IPS-18a (cell line): ENCODE measurements at regions not wholly inside any gene's neighbourhood (a gene's known extent, or its start where the extent isn't known, plus 50 kb on each side); places are given as distances from the start of the nearest gene placed in this dataset.

Source experiments
- H3K27ac ChIP-seq: one replicate; pipeline ENCODE4 v1.5.1; 2013; ENCODE audit warnings: low read length
- H3K27me3 ChIP-seq: one replicate; pipeline ENCODE4 v1.6.1; 2013; ENCODE audit warnings: mild to moderate bottlenecking, low read length; ENCODE audit not compliant: control insufficient read depth, insufficient read depth
- H3K36me3 ChIP-seq: one replicate; pipeline ENCODE4 v1.6.1; 2013; ENCODE audit warnings: low read depth, low read length; ENCODE audit not compliant: control insufficient read depth
- H3K4me1 ChIP-seq: one replicate; pipeline ENCODE4 v1.6.1; 2013; ENCODE audit warnings: low read depth, low read length; ENCODE audit not compliant: control insufficient read depth
- H3K4me3 ChIP-seq: one replicate; pipeline ENCODE4 v1.5.1; 2013; ENCODE audit warnings: low read length
- H3K9ac ChIP-seq: one replicate; pipeline ENCODE4 v1.6.1; 2013; ENCODE audit warnings: mild to moderate bottlenecking, low read length, moderate library complexity
- H3K9me3 ChIP-seq: one replicate; pipeline ENCODE4 v1.6.1; 2013; ENCODE audit warnings: low read depth, low read length; ENCODE audit not compliant: control insufficient read depth

DNA sequence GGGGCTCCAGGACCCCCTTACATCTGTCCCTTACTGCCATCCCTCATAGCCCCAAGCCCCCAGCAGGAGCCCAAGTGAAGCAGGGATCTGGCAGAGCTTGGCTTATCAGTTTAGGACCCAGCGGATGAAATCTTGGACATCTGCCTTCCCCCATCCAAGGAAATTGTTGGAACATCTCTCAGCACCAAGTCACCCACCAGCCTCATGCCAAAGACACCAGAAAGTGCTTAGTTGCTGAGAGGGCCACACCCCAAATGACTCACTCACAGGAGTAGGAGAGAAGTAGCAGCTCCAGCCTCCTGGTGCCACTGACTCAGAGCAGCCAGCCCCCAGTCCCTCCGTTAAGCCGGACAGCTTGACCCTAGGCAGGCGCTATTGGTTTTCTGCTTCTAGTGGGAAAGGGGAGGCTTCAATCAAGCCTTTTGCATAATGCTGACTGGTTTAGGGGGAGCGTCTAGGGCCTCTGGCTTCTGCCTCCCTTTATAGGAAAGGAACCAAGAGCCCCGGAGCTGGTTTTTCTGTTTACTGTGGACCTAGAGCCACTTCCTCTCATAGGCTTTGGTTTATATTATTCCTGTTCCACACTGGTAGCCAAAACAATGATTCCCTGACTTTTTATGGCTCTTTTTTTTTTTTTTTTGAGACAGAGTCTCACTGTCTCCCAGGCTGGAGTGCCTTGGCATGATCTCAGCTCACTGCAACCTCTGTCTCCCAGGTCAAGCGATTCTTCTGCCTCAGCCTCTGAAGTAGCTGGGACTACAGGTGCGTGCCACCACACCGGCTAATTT lies 114.2 kb upstream of the IPO9 start:
- H3K4me1 ChIP-seq, result peaks cover 5% of the 10 kb centered on the region
- no peak overlapping the region for H3K27ac ChIP-seq
- no peak overlapping the region for H3K4me3 ChIP-seq
- no peaks in the 10 kb centered on the region for H3K27me3 ChIP-seq
- H3K36me3 ChIP-seq, result peaks cover 7% of the 10 kb centered on the region
- no peaks in the 10 kb centered on the region for H3K9me3 ChIP-seq
- H3K9ac ChIP-seq, result no peak overlapping the region

DNA sequence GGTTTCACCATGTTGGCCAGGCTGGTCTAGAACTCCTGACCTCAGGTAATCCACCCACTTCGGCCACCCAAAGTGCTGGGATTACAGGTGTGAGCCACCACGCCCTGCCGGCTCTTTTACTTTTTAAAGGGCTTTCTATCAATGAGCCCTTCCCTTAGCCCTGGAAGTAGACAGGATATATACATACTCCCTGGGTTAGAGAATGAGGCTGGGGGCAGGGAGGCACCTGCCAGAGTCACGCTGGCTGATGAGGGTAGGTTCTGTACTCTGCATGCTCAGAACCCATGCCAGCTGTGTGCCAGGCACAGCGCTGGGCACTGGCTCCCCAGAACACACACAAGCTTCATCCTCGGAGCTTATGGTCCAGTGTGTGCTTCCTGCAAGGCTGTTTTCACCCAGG lies 113.6 kb upstream of the IPO9 start:
- Histone ChIP-seq H3K9me3 (no peaks in the 10 kb centered on the region), H3K27me3 (no peaks in the 10 kb centered on the region), H3K4me1 (peaks cover 8% of the 10 kb centered on the region), H3K36me3 (peaks cover 7% of the 10 kb centered on the region), H3K9ac (no peak overlapping the region), H3K27ac (no peak overlapping the region), H3K4me3 (no peak overlapping the region)

DNA sequence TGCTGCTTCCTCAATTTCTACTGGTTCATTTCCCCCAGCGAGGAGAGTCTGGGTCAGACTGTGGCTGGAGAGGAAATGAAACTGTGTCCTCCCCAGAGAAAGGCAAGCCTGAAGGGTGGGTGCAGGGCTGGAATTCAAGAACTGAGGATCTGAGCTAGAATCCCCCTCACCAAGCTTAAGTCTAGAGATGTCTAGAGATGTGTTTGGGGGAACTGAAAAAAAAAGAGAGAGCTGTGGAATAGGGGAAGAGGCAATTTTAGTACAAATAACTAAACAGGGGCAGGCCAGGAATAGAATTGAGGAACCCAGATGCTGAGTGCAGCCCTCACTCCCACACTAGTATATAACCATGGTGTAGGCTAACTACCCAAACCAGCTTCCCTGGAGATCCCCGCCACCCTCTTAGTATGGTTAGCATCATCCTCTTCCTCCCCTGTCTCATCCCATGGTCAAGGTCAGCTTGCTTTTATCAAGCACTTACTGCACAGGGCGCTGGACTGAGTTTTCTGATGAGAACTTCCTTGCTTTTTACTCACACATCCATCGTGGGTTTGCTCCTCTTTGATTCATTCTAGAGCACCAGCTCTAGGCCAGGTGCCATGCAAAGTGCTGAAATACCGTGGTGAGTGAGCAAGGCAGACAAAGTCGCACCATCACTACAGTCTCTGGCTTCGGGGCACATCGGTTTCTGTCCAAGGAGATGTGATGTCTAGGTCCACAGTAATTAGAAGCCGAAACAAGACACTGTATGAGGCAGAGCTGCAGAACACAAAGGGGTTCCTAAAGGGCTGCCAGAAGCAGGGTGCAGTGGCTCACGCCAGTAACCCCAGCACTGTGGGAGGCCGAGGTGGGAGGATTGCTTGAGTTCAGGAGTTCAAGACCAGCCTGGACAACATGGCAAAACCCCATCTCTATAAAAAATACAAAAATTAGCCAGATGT lies 112.9 kb upstream of the IPO9 start:
- Histone ChIP-seq H3K9ac (no peak overlapping the region), H3K27me3 (no peaks in the 10 kb centered on the region), H3K9me3 (no peaks in the 10 kb centered on the region), H3K4me3 (no peak overlapping the region), H3K36me3 (peaks cover 7% of the 10 kb centered on the region), H3K4me1 (peaks cover 14% of the 10 kb centered on the region), H3K27ac (no peak overlapping the region)

DNA sequence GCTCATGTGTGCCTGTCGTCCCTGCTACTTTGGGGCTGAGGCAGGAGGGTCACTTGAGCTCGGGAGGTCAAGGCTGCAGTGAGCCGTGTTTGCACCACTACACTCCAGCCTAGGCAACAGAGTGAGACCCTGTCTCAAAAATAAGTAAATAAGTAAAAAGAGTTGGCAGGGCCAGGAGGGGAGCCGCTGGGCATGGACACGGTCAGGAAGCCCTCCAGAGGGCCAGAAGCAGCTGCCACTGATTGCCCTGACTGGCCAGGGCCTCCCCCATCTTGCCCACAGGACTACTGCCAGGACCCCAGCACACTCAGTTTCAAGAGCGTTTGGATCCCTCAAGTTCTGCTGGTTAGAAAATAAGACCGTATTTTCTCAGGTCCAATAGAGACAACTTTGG lies 112.2 kb upstream of the IPO9 start:
- Histone ChIP-seq H3K36me3 (peaks cover 7% of the 10 kb centered on the region), H3K4me1 (peaks cover 16% of the 10 kb centered on the region), H3K9me3 (no peaks in the 10 kb centered on the region), H3K9ac (no peak overlapping the region), H3K4me3 (no peak overlapping the region), H3K27me3 (no peaks in the 10 kb centered on the region), H3K27ac (no peak overlapping the region)

DNA sequence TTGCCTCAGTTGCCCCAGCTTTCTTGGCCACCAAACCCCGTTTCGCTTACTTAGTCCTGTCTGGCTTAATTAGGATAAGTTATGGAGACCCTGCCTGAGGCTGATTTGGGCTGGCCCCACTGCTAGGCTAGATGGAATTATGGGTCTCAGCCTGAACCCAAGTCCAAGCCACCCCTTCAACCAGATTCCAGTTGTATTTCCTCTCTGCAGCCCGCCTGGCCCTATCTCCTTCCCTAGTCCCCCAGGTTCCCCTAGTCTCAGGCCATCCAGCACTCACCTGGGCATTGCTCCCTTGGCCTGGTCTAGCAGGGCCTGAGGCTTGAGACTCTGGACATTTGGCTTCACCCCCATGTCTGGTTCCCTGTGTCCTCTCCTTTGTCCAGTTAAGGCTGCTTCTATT lies 111.7 kb upstream of the IPO9 start:
- Histone ChIP-seq H3K4me3 (no peak overlapping the region), H3K9me3 (no peaks in the 10 kb centered on the region), H3K9ac (no peak overlapping the region), H3K27me3 (no peaks in the 10 kb centered on the region), H3K36me3 (peaks cover 7% of the 10 kb centered on the region), H3K4me1 (peaks cover 16% of the 10 kb centered on the region), H3K27ac (no peak overlapping the region)

DNA sequence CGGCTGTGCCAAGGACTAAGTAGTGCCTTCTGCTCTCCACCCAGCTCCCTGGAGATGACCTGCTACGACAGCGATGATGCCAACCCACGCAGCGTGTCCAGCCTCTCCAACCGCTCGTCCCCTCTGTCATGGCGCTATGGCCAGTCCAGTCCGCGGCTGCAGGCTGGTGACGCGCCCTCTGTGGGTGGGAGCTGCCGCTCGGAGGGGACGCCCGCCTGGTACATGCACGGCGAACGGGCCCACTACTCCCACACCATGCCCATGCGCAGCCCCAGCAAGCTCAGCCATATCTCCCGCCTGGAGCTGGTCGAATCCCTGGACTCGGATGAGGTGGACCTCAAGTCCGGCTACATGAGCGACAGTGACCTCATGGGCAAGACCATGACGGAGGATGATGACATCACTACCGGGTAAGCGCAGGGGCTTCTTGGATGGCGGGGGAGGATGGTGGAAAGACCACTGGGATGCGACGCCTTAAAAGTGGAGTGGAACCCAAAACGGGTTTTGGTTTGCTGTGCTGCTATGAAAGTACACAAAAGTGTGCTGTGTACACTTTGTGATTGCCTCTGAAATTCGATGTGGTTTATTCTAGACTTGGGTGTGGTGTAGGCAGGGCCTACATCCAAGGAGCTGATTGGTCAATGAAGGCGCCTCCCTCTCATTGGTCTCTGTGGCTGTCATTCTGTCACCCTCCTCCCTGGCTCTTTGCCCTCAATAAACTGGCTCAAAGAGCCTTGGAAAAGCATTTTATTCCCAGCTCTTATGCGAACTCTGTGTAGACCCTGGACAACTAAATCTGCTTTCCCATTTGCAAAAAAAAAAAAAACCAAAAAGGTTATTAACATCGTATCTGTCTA lies 110.4 kb upstream of the IPO9 start:
- Histone ChIP-seq H3K9me3 (no peaks in the 10 kb centered on the region), H3K4me3 (no peak overlapping the region), H3K36me3 (no peaks in the 10 kb centered on the region), H3K9ac (no peak overlapping the region), H3K27me3 (no peaks in the 10 kb centered on the region), H3K27ac (no peak overlapping the region), H3K4me1 (peaks cover 16% of the 10 kb centered on the region)

DNA sequence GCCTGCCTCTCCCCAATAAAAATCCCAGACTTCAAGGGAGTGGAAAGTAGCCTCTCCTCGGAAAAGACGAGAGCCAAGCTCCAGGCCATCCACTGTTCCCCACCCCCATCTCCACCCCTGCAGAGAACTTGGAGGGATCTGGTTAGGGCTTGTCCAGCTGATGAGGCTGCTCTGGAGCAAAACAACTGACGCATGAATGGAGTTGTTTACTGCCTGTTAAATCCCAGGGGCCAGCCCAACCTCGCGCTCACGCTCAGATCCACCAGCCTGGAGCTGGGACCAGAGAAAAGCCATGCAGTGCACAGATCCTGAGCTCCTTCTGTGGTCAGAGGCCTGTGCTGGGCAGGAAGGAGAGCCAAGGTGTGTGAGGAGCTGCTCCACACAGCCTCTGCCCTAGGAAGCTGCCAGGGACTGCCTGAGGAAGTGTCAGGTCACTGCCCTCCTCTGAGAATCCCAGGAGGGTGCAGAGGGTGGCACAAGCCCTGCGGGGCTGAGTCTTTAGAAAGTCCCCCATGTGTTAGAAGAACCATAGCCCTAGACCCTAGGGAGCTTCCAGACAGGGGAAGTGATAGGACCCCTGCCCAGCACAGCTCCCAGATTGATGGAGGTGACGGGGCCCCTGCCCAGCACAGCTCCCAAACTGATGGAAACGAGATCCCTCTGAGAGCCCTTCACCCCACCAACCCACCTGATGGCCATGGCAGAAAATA lies 109.0 kb upstream of the IPO9 start:
- no peaks in the 10 kb centered on the region for H3K9me3 ChIP-seq
- H3K4me3 ChIP-seq, result no peak overlapping the region
- H3K27ac ChIP-seq, result no peak overlapping the region

DNA sequence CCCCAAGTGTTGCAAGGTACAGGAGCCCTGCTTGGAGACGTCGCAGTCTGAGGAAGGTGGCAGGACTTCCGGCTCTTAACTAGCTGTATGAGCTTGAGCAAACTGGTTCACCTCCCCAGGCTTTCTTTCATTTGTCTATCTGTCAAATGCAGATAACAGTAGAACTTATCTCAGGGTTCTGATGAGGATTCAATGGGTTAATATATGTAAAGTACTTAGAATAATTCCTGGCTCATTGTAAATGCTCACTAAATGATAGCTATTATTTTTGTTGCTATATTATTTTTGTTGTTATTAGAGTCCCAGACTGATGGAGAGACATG lies 108.5 kb upstream of the IPO9 start:
- Histone ChIP-seq H3K27me3 (no peaks in the 10 kb centered on the region), H3K9ac (no peak overlapping the region), H3K27ac (no peak overlapping the region), H3K4me3 (no peak overlapping the region), H3K36me3 (no peaks in the 10 kb centered on the region), H3K4me1 (peaks cover 23% of the 10 kb centered on the region), H3K9me3 (no peaks in the 10 kb centered on the region)

More for the DNA sequence above, 109.0 kb upstream of the IPO9 start:
- H3K9ac ChIP-seq, result no peak overlapping the region
- H3K27me3 ChIP-seq, result no peaks in the 10 kb centered on the region
- H3K4me1 ChIP-seq, result peaks cover 23% of the 10 kb centered on the region
- no peaks in the 10 kb centered on the region for H3K36me3 ChIP-seq

DNA sequence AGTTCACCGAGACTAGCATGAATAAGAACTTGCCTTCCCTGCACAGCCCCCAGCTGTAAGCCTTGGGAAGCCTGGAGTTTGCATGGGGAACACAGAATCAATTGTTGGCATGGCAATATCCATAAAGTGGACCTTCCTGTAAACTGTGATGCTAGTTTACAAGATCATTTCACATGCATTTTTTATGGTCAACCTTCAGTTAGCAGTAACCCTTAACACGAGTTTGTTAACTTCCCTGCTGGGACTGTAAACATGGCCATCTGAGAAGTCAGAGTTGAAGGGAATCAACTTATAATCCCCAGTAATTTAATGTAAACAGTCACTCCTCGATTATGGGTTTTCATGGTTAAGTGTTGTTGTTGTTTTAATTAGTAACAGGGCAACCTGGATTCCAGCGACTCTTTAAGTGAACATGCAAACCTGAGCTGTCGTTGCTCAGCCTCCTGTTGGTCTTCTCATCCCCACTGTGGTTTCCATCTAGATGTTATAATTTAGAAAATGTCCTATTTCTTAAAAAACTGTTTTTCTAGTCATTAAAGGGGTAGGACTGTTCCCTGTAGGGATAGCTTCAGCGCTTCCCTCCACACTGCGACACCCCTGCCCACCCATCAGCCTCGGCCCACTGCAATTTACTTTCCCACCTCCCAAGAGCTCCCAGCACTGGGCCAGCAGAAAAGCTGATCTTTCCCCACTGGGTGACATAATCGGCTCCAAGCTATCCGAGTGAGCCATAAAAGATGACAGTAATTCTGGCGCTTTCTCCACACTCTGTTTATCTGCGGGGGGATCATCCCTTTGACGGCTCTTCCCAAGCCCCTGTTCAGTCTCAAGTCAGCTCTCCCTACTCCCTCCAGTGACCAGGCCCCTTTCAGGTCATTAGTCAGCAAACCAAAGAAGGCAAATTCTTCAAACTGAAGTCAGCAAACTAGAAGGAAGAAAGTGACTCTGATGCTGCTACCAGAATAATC lies 107.6 kb upstream of the IPO9 start:
- peaks cover 23% of the 10 kb centered on the region for H3K4me1 ChIP-seq
- no peaks in the 10 kb centered on the region for H3K27me3 ChIP-seq
- H3K9ac ChIP-seq, result no peak overlapping the region
- no peaks in the 10 kb centered on the region for H3K9me3 ChIP-seq
- no peak overlapping the region for H3K4me3 ChIP-seq
- no peaks in the 10 kb centered on the region for H3K36me3 ChIP-seq
- no peak overlapping the region for H3K27ac ChIP-seq

DNA sequence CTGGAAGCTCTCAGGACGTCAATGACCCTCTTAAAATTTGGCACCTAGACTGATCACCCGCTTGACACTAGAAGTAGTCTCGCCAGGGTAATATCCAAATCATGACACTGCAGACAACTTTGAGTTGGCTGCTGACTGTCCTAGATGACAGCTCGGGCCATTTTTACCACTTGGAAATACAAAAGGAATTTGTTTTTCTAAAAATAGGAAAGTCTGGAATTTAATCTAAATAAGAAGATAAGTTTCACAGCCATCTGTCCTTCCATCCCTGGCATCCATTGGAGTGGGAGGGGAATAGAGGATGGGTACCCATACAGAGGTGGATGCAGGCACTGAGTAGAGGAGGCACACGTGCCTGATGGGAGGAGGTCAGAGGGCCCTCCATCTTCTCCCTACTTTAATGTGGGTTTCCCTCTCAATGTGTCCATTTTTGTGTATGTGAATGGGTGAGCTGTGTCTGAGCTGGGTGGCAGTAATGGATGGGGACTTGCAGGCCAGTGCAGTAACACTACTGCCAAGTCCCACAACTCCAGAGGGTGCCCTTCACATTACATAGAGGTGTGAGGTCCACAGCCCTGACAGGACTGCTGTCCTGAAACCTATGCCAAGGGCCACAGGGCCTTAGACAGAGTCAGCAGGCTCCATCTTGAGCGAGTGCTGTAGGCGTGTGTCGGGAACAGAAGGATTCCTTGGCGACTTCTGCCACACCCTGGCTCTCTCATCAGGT lies 104.8 kb upstream of the IPO9 start:
- no peaks in the 10 kb centered on the region for H3K9me3 ChIP-seq
- no peak overlapping the region for H3K4me3 ChIP-seq
- no peak overlapping the region for H3K27ac ChIP-seq
- no peaks in the 10 kb centered on the region for H3K36me3 ChIP-seq
- no peaks in the 10 kb centered on the region for H3K27me3 ChIP-seq
- no peak overlapping the region for H3K9ac ChIP-seq
- peaks cover 23% of the 10 kb centered on the region for H3K4me1 ChIP-seq
